Astrocyte (in vitro differentiated cells and primary cell): ENCODE measurements at regions not wholly inside any gene's neighbourhood (a gene's known extent, or its start where the extent isn't known, plus 50 kb on each side); places are given as distances from the start of the nearest gene placed in this dataset.

Source experiments
- DNase-seq: peaks from one replicate; pipeline ENCODE4 v3.0.0-alpha.2; 2010; ENCODE audit warnings: low read depth
- FAIRE-seq: peaks from 2 replicates; lab custom pipeline; 2011; peaks lifted over from hg19 to GRCh38; lab: Jason Lieb, UNC
- H2AFZ ChIP-seq: 2 replicates; pipeline ENCODE4 v1.6.0; 2012; ENCODE audit warnings: low read depth, low read length, inconsistent platforms
- H3K27ac ChIP-seq: 2 replicates; pipeline ENCODE4 v1.5.1; 2011; ENCODE audit warnings: low read depth, low read length, inconsistent platforms
- H3K27me3 ChIP-seq: 2 replicates; pipeline ENCODE4 v1.6.0; 2011; ENCODE audit warnings: low read length, inconsistent platforms; ENCODE audit not compliant: insufficient read depth
- H3K36me3 ChIP-seq: 2 replicates; pipeline ENCODE4 v1.5.1; 2011; ENCODE audit warnings: low read length, inconsistent platforms; ENCODE audit not compliant: insufficient read depth
- H3K4me1 ChIP-seq: 2 replicates; pipeline ENCODE4 v1.5.1; 2011; ENCODE audit warnings: low read length, inconsistent platforms; ENCODE audit not compliant: insufficient read depth
- H3K4me2 ChIP-seq: 2 replicates; pipeline ENCODE4 v1.6.0; 2012; ENCODE audit warnings: low read length, inconsistent platforms
- H3K4me3 ChIP-seq: 2 replicates; pipeline ENCODE4 v1.5.1; 2011; ENCODE audit warnings: low read depth, mild to moderate bottlenecking, low read length, inconsistent platforms; ENCODE audit not compliant: insufficient read depth
- H3K79me2 ChIP-seq: 2 replicates; pipeline ENCODE4 v1.6.0; 2012; ENCODE audit warnings: mild to moderate bottlenecking, low read length, inconsistent platforms; ENCODE audit not compliant: insufficient read depth
- H3K9ac ChIP-seq: 2 replicates; pipeline ENCODE4 v1.6.0; 2012; ENCODE audit warnings: mild to moderate bottlenecking, low read length, inconsistent platforms
- H3K9me3 ChIP-seq: 2 replicates; pipeline ENCODE4 v1.5.1; 2012; ENCODE audit warnings: low read depth, mild to moderate bottlenecking, low read length, inconsistent platforms; ENCODE audit not compliant: insufficient read depth
- H4K20me1 ChIP-seq: 2 replicates; pipeline ENCODE4 v1.6.0; 2012; ENCODE audit warnings: low read length, inconsistent platforms; ENCODE audit not compliant: insufficient read depth
- H3K27ac Mint-ChIP-seq: one replicate; pipeline ENCODE4 v1.8.0; 2021; ENCODE audit warnings: mild to moderate bottlenecking, mixed read lengths; ENCODE audit not compliant: unreplicated experiment
- H3K27me3 Mint-ChIP-seq: one replicate; pipeline ENCODE4 v1.8.0; 2021; ENCODE audit warnings: low read depth, mixed read lengths; ENCODE audit not compliant: unreplicated experiment
- H3K36me3 Mint-ChIP-seq: one replicate; pipeline ENCODE4 v1.8.0; 2021; ENCODE audit warnings: low read depth, mixed read lengths; ENCODE audit not compliant: unreplicated experiment
- H3K4me1 Mint-ChIP-seq: one replicate; pipeline ENCODE4 v1.8.0; 2021; ENCODE audit warnings: low read depth, mixed read lengths; ENCODE audit not compliant: unreplicated experiment
- H3K4me3 Mint-ChIP-seq: one replicate; pipeline ENCODE4 v1.8.0; 2021; ENCODE audit warnings: mild to moderate bottlenecking, moderate library complexity, mixed read lengths; ENCODE audit not compliant: unreplicated experiment
- H3K9me3 Mint-ChIP-seq: one replicate; pipeline ENCODE4 v1.8.0; 2021; ENCODE audit warnings: mild to moderate bottlenecking, mixed read lengths; ENCODE audit not compliant: unreplicated experiment
- CTCF ChIP-seq: IDR thresholded peaks from 2 replicates; pipeline ENCODE4 v1.5.1; 2011; ENCODE audit warnings: low read depth, mild to moderate bottlenecking, inconsistent platforms, low read length, moderate library complexity; ENCODE audit not compliant: insufficient read depth
- EZH2 ChIP-seq: IDR thresholded peaks from 2 replicates; pipeline ENCODE4 v1.6.1; 2012; ENCODE audit warnings: mild to moderate bottlenecking, low read length, inconsistent platforms; ENCODE audit not compliant: insufficient read depth

GRCh38 chr16:62720651-62721050 is 684.4 kb upstream of the CDH8 start:
- Mint-ChIP-seq H3K9me3 (peaks cover under 1% of the 10 kb centered on the region), H3K4me3 (no peak overlapping the region)

GRCh38 chr16:62717026-62717425 is 680.8 kb upstream of the CDH8 start:
- FAIRE-seq (no peak), DNase-seq (no peak)
- no peak overlapping the region for H3K9ac ChIP-seq
- Mint-ChIP-seq H3K9me3 (no peaks in the 10 kb centered on the region), H3K4me3 (no peak overlapping the region), H3K27ac (no peak overlapping the region), H3K4me1 (peaks cover 2% of the 10 kb centered on the region), H3K27me3 (no peaks in the 10 kb centered on the region), H3K36me3 (no peaks in the 10 kb centered on the region)
- no peaks in the 10 kb centered on the region for H3K79me2 ChIP-seq
- H3K27ac ChIP-seq, result no peak overlapping the region
- no peaks in the 10 kb centered on the region for H3K9me3 ChIP-seq
- no peak overlapping the region for H2AFZ ChIP-seq
- TF ChIP-seq EZH2, result no peak
- no peak for TF ChIP-seq CTCF
- H3K27me3 ChIP-seq, result no peaks in the 10 kb centered on the region
- H3K36me3 ChIP-seq, result no peaks in the 10 kb centered on the region
- H3K4me1 ChIP-seq, result no peaks in the 10 kb centered on the region
- H4K20me1 ChIP-seq, result no peaks in the 10 kb centered on the region
- no peak overlapping the region for H3K4me3 ChIP-seq
- H3K4me2 ChIP-seq, result no peak overlapping the region

More at GRCh38 chr16:62720651-62721050, 684.4 kb upstream of the CDH8 start:
- DNase-seq (no peak), FAIRE-seq (no peak)
- Histone ChIP-seq H3K27me3 (no peaks in the 10 kb centered on the region), H3K9me3 (no peaks in the 10 kb centered on the region), H3K9ac (no peak overlapping the region), H3K4me3 (no peak overlapping the region), H3K36me3 (no peaks in the 10 kb centered on the region), H4K20me1 (no peaks in the 10 kb centered on the region), H3K4me1 (no peaks in the 10 kb centered on the region), H2AFZ (no peak overlapping the region), H3K27ac (no peak overlapping the region), H3K4me2 (no peak overlapping the region), H3K79me2 (no peaks in the 10 kb centered on the region)
- no peak overlapping the region for H3K27ac Mint-ChIP-seq
- no peaks in the 10 kb centered on the region for H3K36me3 Mint-ChIP-seq
- H3K4me1 Mint-ChIP-seq, result no peaks in the 10 kb centered on the region
- no peaks in the 10 kb centered on the region for H3K27me3 Mint-ChIP-seq
- TF ChIP-seq EZH2, result no peak
- no peak for TF ChIP-seq CTCF

GRCh38 chr16:62715701-62716100 is 679.5 kb upstream of the CDH8 start:
- DNase-seq (no peak), FAIRE-seq (no peak)
- Histone ChIP-seq H3K4me3 (no peak overlapping the region), H3K36me3 (no peaks in the 10 kb centered on the region), H3K27me3 (no peaks in the 10 kb centered on the region), H4K20me1 (no peaks in the 10 kb centered on the region), H3K4me1 (no peaks in the 10 kb centered on the region), H3K9me3 (no peaks in the 10 kb centered on the region), H2AFZ (no peak overlapping the region), H3K79me2 (no peaks in the 10 kb centered on the region), H3K9ac (no peak overlapping the region), H3K4me2 (no peak overlapping the region), H3K27ac (no peak overlapping the region)
- Mint-ChIP-seq H3K4me1 (peaks cover 2% of the 10 kb centered on the region), H3K27me3 (no peaks in the 10 kb centered on the region), H3K27ac (no peak overlapping the region), H3K9me3 (no peaks in the 10 kb centered on the region), H3K4me3 (no peak overlapping the region), H3K36me3 (no peaks in the 10 kb centered on the region)
- no peak for TF ChIP-seq EZH2
- TF ChIP-seq CTCF, result no peak
